OCI-LY7 (cell line): ENCODE measurements at regions not wholly inside any gene's neighbourhood (a gene's known extent, or its start where the extent isn't known, plus 50 kb on each side); places are given as distances from the start of the nearest gene placed in this dataset.

Experiments
- BruUV-seq: library from RNA; stranded (reverse); fragments of 400-500 nt; replicated peaks from 2 replicates; lab custom pipeline; 2021; lab: Mats Ljungman, UMichigan
- CTCF ChIA-PET: fragments of 300-600 bp; sonication (Branson Sonifier 250); formaldehyde crosslinking; loops from one replicate; lab custom pipeline; 2022; ENCODE audit warnings: antibody characterized with exemption; ENCODE audit not compliant: unreplicated experiment; lab: Charles Lee
- POLR2A ChIA-PET: fragments of 300-600 bp; sonication (Branson Sonifier 250); formaldehyde crosslinking; loops from one replicate; lab custom pipeline; 2022; ENCODE audit warnings: antibody characterized with exemption; lab: Charles Lee
- DNase-seq: peaks from one replicate; pipeline ENCODE4 v3.0.0-alpha.2; 2015; ENCODE audit warnings: low spot score
- H2AFZ ChIP-seq: fragments of 200-600 bp; sonication (generic), shearing (Covaris generic); 2 replicates; pipeline ENCODE4 v1.6.1; 2014; ENCODE audit warnings: mild to moderate bottlenecking, antibody characterized with exemption, low read length, moderate library complexity
- H3K27ac ChIP-seq: fragments of 200-600 bp; sonication (generic); 2 replicates; pipeline ENCODE4 v1.5.1; 2014; ENCODE audit warnings: mixed run types, low read depth, mild to moderate bottlenecking, moderate library complexity, low read length, inconsistent platforms; ENCODE audit not compliant: poor library complexity, severe bottlenecking
- H3K36me3 ChIP-seq: fragments of 200-600 bp; sonication (generic); 2 replicates; pipeline ENCODE4 v1.6.1; 2014; ENCODE audit warnings: mild to moderate bottlenecking, antibody characterized with exemption, low read length, moderate library complexity, mixed read lengths; ENCODE audit not compliant: insufficient read depth
- H3K4me1 ChIP-seq: fragments of 200-600 bp; sonication (generic); 2 replicates; pipeline ENCODE4 v1.5.1; 2014; ENCODE audit warnings: mild to moderate bottlenecking, low read length; ENCODE audit not compliant: insufficient read depth, poor library complexity, severe bottlenecking
- H3K4me2 ChIP-seq: fragments of 200-600 bp; sonication (generic); 2 replicates; pipeline ENCODE4 v1.6.1; 2014; ENCODE audit warnings: mild to moderate bottlenecking, low read length
- H3K4me3 ChIP-seq: fragments of 200-600 bp; sonication (generic); 2 replicates; pipeline ENCODE4 v1.5.1; 2014; ENCODE audit warnings: mild to moderate bottlenecking, low read depth, low read length; ENCODE audit not compliant: poor library complexity, severe bottlenecking
- H3K79me2 ChIP-seq: fragments of 200-600 bp; sonication (generic); 2 replicates; pipeline ENCODE4 v1.6.1; 2016; ENCODE audit warnings: low read depth, mild to moderate bottlenecking, low read length, moderate library complexity, mixed read lengths; ENCODE audit not compliant: insufficient read depth
- H3K9me2 ChIP-seq: fragments of 200-600 bp; sonication (generic); 2 replicates; pipeline ENCODE4 v1.6.1; 2016; ENCODE audit warnings: mild to moderate bottlenecking, low read length, mixed read lengths; ENCODE audit not compliant: insufficient read depth
- H3K9me3 ChIP-seq: fragments of 200-600 bp; sonication (generic); 2 replicates; pipeline ENCODE4 v1.6.1; 2014; ENCODE audit warnings: mild to moderate bottlenecking, mixed run types, low read length, mixed read lengths
- H4K20me1 ChIP-seq: fragments of 200-600 bp; sonication (generic); 2 replicates; pipeline ENCODE4 v1.6.1; 2014; ENCODE audit warnings: mild to moderate bottlenecking, antibody characterized with exemption, low read length, moderate library complexity, mixed read lengths; ENCODE audit not compliant: insufficient read depth
- CTCF ChIP-seq: fragments of 200-600 bp; sonication (generic); conservative IDR thresholded peaks from 2 replicates; pipeline ENCODE4 v1.5.1; 2014; ENCODE audit warnings: mild to moderate bottlenecking, antibody characterized with exemption, low read length, moderate library complexity, mixed read lengths
- EZH2phosphoT487 ChIP-seq: fragments of 200-600 bp; sonication (generic); IDR thresholded peaks from 2 replicates; pipeline ENCODE4 v1.6.1; 2018; ENCODE audit warnings: low read depth, borderline replicate concordance, mild to moderate bottlenecking, mixed run types, antibody characterized with exemption, low read length, moderate library complexity, mixed read lengths
- intact Hi-C: fragments of 100-400 bp; cut with micrococcal nuclease; formaldehyde crosslinking; loops from one replicate; pipeline ENCODE4 v1.10.0; 2022; ENCODE audit not compliant: unreplicated experiment

GRCh38 chr7:54161621-54162020, 380.6 kb upstream of the VSTM2A start:
- no peaks in the 10 kb centered on the region for H3K36me3 ChIP-seq
- intact Hi-C loops, result no loop called here
- H2AFZ ChIP-seq, result no peak overlapping the region
- no peaks in the 10 kb centered on the region for H3K9me2 ChIP-seq
- H3K79me2 ChIP-seq, result no peaks in the 10 kb centered on the region
- ChIA-PET CTCF (no interaction called here), POLR2A (no interaction called here)
- H3K9me3 ChIP-seq, result no peaks in the 10 kb centered on the region
- no peak overlapping the region for H3K4me2 ChIP-seq
- no peak overlapping the region for H3K4me3 ChIP-seq
- H3K4me1 ChIP-seq, result no peaks in the 10 kb centered on the region
- no peaks in the 10 kb centered on the region for H4K20me1 ChIP-seq
- no TSS peak for BruUV-seq
- TF ChIP-seq EZH2phosphoT487 (no peak), CTCF (no peak)
- no peak for DNase-seq
- H3K27ac ChIP-seq, result no peak overlapping the region

- Histone ChIP-seq H3K4me2 (no peak overlapping the region), H3K27ac (no peak overlapping the region), H2AFZ (no peak overlapping the region), H3K4me1 (no peaks in the 10 kb centered on the region), H3K4me3 (no peak overlapping the region), H3K36me3 (no peaks in the 10 kb centered on the region), H3K79me2 (no peaks in the 10 kb centered on the region), H4K20me1 (no peaks in the 10 kb centered on the region), H3K9me3 (no peaks in the 10 kb centered on the region), H3K9me2 (no peaks in the 10 kb centered on the region)
- intact Hi-C loops, result no loop called here
- POLR2A ChIA-PET, result no interaction called here
- no TSS peak for BruUV-seq
- no peak for DNase-seq
- TF ChIP-seq CTCF (no peak), EZH2phosphoT487 (no peak)
- CTCF ChIA-PET, result no interaction called here
Measured at GRCh38 chr7:54166419-54166818, 375.8 kb upstream of the VSTM2A start.

- H3K4me3 ChIP-seq, result no peak overlapping the region
- no peak for DNase-seq
- BruUV-seq, result no TSS peak
- no peak overlapping the region for H3K4me2 ChIP-seq
- POLR2A ChIA-PET, result no interaction called here
- no peaks in the 10 kb centered on the region for H3K9me2 ChIP-seq
- H3K79me2 ChIP-seq, result no peaks in the 10 kb centered on the region
- TF ChIP-seq CTCF, result no peak
- TF ChIP-seq EZH2phosphoT487, result no peak
- H3K9me3 ChIP-seq, result no peaks in the 10 kb centered on the region
- H3K36me3 ChIP-seq, result no peaks in the 10 kb centered on the region
- no peaks in the 10 kb centered on the region for H4K20me1 ChIP-seq
- CTCF ChIA-PET, result no interaction called here
- no peaks in the 10 kb centered on the region for H3K4me1 ChIP-seq
- no peak overlapping the region for H2AFZ ChIP-seq
- H3K27ac ChIP-seq, result no peak overlapping the region
- intact Hi-C loops, result no loop called here
Measured at GRCh38 chr7:54179321-54180029, 362.7 kb upstream of the VSTM2A start.
